ENCODE measurements at regions not wholly inside any gene's neighbourhood (a gene's known extent, or its start where the extent isn't known, plus 50 kb on each side); places are given as distances from the start of the nearest gene placed in this dataset.

GRCh38 chrX:42465821-42466220, 312.1 kb downstream of the PPP1R2C start:
- H2AFZ ChIP-seq (ENCODE audit: low read depth, low read length): no peak overlapping the region
- H3K9me3 ChIP-seq (ENCODE audit: insufficient read depth, low read length, severe bottlenecking): no peaks in the 10 kb centered on the region
- H3K4me3 ChIP-seq (ENCODE audit: low read depth in 1 of 2, low read length in 2 of 2): no peak overlapping the region
- TF ChIP-seq CTCF (IDR thresholded peaks at IDR 0.05; ENCODE audit: borderline replicate concordance, extremely low read depth, low read length, poor library complexity, severe bottlenecking) (no peak), EZH2 (IDR thresholded peaks at IDR 0.05; ENCODE audit: borderline replicate concordance, low read depth, low read length, severe bottlenecking) (no peak)
- no peak overlapping the region for H3K9ac ChIP-seq (ENCODE audit: low read depth, low read length)
- no peak overlapping the region for H3K4me2 ChIP-seq (ENCODE audit: insufficient read depth, low read length)
- H3K79me2 ChIP-seq (ENCODE audit: insufficient read depth, low read length): no peaks in the 10 kb centered on the region
- no peak for ATAC-seq (ENCODE audit: insufficient read depth, low read depth)
- DNase-seq: no peak
- no peaks in the 10 kb centered on the region for H3K36me3 ChIP-seq (ENCODE audit: insufficient read depth, low read length)
- no peak overlapping the region for H3K27ac ChIP-seq (ENCODE audit: low read length)
- H3K4me1 ChIP-seq (ENCODE audit: insufficient read depth, low read length): no peaks in the 10 kb centered on the region
- no peaks in the 10 kb centered on the region for H3K27me3 ChIP-seq (ENCODE audit: insufficient read depth, low read length, poor library complexity)
- no peaks in the 10 kb centered on the region for H4K20me1 ChIP-seq (ENCODE audit: insufficient read depth, low read length)

DNA sequence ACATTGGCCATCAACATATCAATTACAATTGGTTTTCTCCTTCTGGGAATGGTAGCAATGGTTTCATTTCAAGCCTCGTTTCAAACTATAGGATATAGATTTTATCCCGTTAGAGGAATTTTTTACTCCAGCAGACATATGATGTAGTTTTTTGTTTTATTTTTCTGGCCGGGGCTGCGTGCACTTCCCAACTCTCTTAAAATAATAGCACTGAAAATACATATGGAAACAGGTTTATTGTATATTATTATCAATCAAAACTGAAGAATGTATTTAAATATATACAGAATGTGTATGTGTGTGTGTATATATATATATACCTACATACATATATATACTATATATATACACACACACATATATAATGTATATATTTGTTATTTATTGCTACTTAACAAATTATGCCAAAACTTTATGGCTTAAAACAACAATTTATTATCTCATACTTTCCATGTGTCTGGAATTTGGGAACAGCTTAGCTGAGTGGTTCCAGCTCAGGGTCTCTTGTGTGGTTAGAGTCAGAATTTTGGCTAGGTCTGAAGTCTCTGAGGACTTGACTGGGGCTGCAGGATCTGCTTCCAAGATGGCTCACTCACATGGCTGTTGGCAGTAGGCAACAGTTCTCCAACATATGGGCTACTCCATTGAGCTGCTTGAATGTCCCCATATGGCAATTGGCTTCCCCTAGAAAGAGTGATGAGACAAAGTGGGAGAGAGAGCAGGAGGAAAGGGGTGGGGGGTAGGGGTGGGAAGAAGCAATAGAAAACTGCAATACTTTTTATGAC, 314.1 kb downstream of the PPP1R2C start:
- no peak overlapping the region for H3K4me2 ChIP-seq (ENCODE audit: insufficient read depth, low read length)
- no peaks in the 10 kb centered on the region for H3K36me3 ChIP-seq (ENCODE audit: insufficient read depth, low read length)
- ATAC-seq (ENCODE audit: insufficient read depth, low read depth): no peak
- H3K9ac ChIP-seq (ENCODE audit: low read depth, low read length): no peak overlapping the region
- no peak overlapping the region for H3K4me3 ChIP-seq (ENCODE audit: low read depth in 1 of 2, low read length in 2 of 2)
- no peak for TF ChIP-seq EZH2 (IDR thresholded peaks at IDR 0.05; ENCODE audit: borderline replicate concordance, low read depth, low read length, severe bottlenecking)
- no peak for TF ChIP-seq CTCF (IDR thresholded peaks at IDR 0.05; ENCODE audit: borderline replicate concordance, extremely low read depth, low read length, poor library complexity, severe bottlenecking)
- no peaks in the 10 kb centered on the region for H3K9me3 ChIP-seq (ENCODE audit: insufficient read depth, low read length, severe bottlenecking)
- no peaks in the 10 kb centered on the region for H3K79me2 ChIP-seq (ENCODE audit: insufficient read depth, low read length)
- no peaks in the 10 kb centered on the region for H4K20me1 ChIP-seq (ENCODE audit: insufficient read depth, low read length)
- DNase-seq: no peak
- H2AFZ ChIP-seq (ENCODE audit: low read depth, low read length): no peak overlapping the region
- H3K27ac ChIP-seq (ENCODE audit: low read length): no peak overlapping the region
- H3K4me1 ChIP-seq (ENCODE audit: insufficient read depth, low read length): no peaks in the 10 kb centered on the region
- no peaks in the 10 kb centered on the region for H3K27me3 ChIP-seq (ENCODE audit: insufficient read depth, low read length, poor library complexity)

- no peaks in the 10 kb centered on the region for H3K9me3 ChIP-seq (ENCODE audit: insufficient read depth, low read length, severe bottlenecking)
- H2AFZ ChIP-seq (ENCODE audit: low read depth, low read length): no peak overlapping the region
- DNase-seq (no peak), ATAC-seq (ENCODE audit: insufficient read depth, low read depth) (no peak)
- no peak overlapping the region for H3K4me3 ChIP-seq (ENCODE audit: low read depth in 1 of 2, low read length in 2 of 2)
- no peaks in the 10 kb centered on the region for H3K36me3 ChIP-seq (ENCODE audit: insufficient read depth, low read length)
- TF ChIP-seq CTCF (IDR thresholded peaks at IDR 0.05; ENCODE audit: borderline replicate concordance, extremely low read depth, low read length, poor library complexity, severe bottlenecking): no peak
- TF ChIP-seq EZH2 (IDR thresholded peaks at IDR 0.05; ENCODE audit: borderline replicate concordance, low read depth, low read length, severe bottlenecking): no peak
- no peaks in the 10 kb centered on the region for H3K79me2 ChIP-seq (ENCODE audit: insufficient read depth, low read length)
- H4K20me1 ChIP-seq (ENCODE audit: insufficient read depth, low read length): no peaks in the 10 kb centered on the region
- no peaks in the 10 kb centered on the region for H3K27me3 ChIP-seq (ENCODE audit: insufficient read depth, low read length, poor library complexity)
- no peak overlapping the region for H3K4me2 ChIP-seq (ENCODE audit: insufficient read depth, low read length)
- no peak overlapping the region for H3K27ac ChIP-seq (ENCODE audit: low read length)
- H3K9ac ChIP-seq (ENCODE audit: low read depth, low read length): no peak overlapping the region
- no peaks in the 10 kb centered on the region for H3K4me1 ChIP-seq (ENCODE audit: insufficient read depth, low read length)
These were observed 315.0 kb downstream of the PPP1R2C start for GRCh38 chrX:42462917-42463316.
